K562 (cell line): ENCODE measurements at regions not wholly inside any gene's neighbourhood (a gene's known extent, or its start where the extent isn't known, plus 50 kb on each side); places are given as distances from the start of the nearest gene placed in this dataset.

ENCODE experiments used
- CAMTA2 ChIP-seq: fragments of 250-450 bp; sonication (Bioruptor Pico); conservative IDR thresholded peaks from 2 replicates; pipeline ENCODE4 v1.5.1; 2022
- FOS ChIP-seq: IDR thresholded peaks from 3 replicates; pipeline ENCODE4 v1.6.1; 2011; ENCODE audit not compliant: insufficient read length; ENCODE audit errors: extremely low read depth
- HDAC2 ChIP-seq: fragments of 450-650 bp; IDR thresholded peaks from 2 replicates; pipeline ENCODE4 v1.6.1; 2016; ENCODE audit warnings: mild to moderate bottlenecking
- HNRNPH1 ChIP-seq: fragments of 200-400 bp; formaldehyde crosslinking; optimal IDR thresholded peaks from 2 replicates; pipeline ENCODE3; 2017; ENCODE audit warnings: low read depth, mild to moderate bottlenecking, low read length, moderate library complexity
- KAT2B ChIP-seq: IDR thresholded peaks from one replicate; pipeline ENCODE4 v1.6.1; 2012; ENCODE audit warnings: low read depth, mild to moderate bottlenecking, control low read depth, inconsistent platforms, low read length, moderate library complexity
- MCM7 ChIP-seq, 2 experiments: fragments of 450-650 bp; IDR thresholded peaks; 2 replicates each; pipeline ENCODE4 v1.6.1; 2016 to 2018
- MECOM ChIP-seq: fragments of 250-450 bp; sonication (Bioruptor Pico); IDR thresholded peaks from 2 replicates; pipeline ENCODE4 v1.8.0; 2022; ENCODE audit warnings: inconsistent platforms
- MED1 ChIP-seq: sonication (generic); formaldehyde crosslinking; IDR thresholded peaks from 2 replicates; pipeline ENCODE4 v1.8.1; 2023; ENCODE audit warnings: missing genetic modification reagents, borderline replicate concordance
- NR2F6 ChIP-seq: fragments of 450-650 bp; formaldehyde crosslinking; IDR thresholded peaks from 2 replicates; pipeline ENCODE4 v1.4.0; 2020; ENCODE audit warnings: mild to moderate bottlenecking
- PHF20 ChIP-seq: fragments of 450-650 bp; IDR thresholded peaks from 2 replicates; pipeline ENCODE4 v1.6.1; 2018; ENCODE audit not compliant: partially characterized antibody
- PTTG1 ChIP-seq: fragments of 450-650 bp; IDR thresholded peaks from 2 replicates; pipeline ENCODE4 v1.6.1; 2016; ENCODE audit warnings: low read depth, mild to moderate bottlenecking, missing genetic modification characterization, missing compliant biosample characterization
- RAD51 ChIP-seq: fragments of 450-650 bp; IDR thresholded peaks from 2 replicates; pipeline ENCODE4 v1.7.1; 2016; ENCODE audit warnings: low read depth, mild to moderate bottlenecking, borderline replicate concordance
- RBM22 ChIP-seq: fragments of 200-400 bp; formaldehyde crosslinking; IDR thresholded peaks from 2 replicates; pipeline ENCODE4 v1.6.1; 2018; ENCODE audit warnings: low read length, low read depth; ENCODE audit not compliant: poor library complexity, severe bottlenecking
- RHOXF2B ChIP-seq: fragments of 250-450 bp; sonication (Bioruptor Pico); conservative IDR thresholded peaks from 2 replicates; pipeline ENCODE4 v1.5.1; 2021
- RNF2 ChIP-seq: sonication (generic); IDR thresholded peaks from 2 replicates; pipeline ENCODE4 v1.6.1; 2016
- SMARCB1 ChIP-seq: IDR thresholded peaks from 2 replicates; pipeline ENCODE4 v1.6.1; 2011; ENCODE audit warnings: improper control_type of control experiment, low read depth; ENCODE audit not compliant: insufficient read length
- STAG1 ChIP-seq: sonication (generic); formaldehyde crosslinking; IDR thresholded peaks from 2 replicates; pipeline ENCODE4 v1.5.0; 2020; ENCODE audit warnings: missing genetic modification reagents, borderline replicate concordance
- TBP ChIP-seq: optimal IDR thresholded peaks from 2 replicates; pipeline ENCODE3; 2011; ENCODE audit warnings: low read depth, low read length, improper control_type of control experiment
- ZNF175 ChIP-seq: fragments of 200-800 bp; sonication (Bioruptor generic); IDR thresholded peaks from 2 replicates; pipeline ENCODE4 v1.6.1; 2016; ENCODE audit warnings: low read depth, mild to moderate bottlenecking, missing genetic modification characterization, missing compliant biosample characterization
- ZNF24 ChIP-seq: fragments of 450-650 bp; IDR thresholded peaks from 2 replicates; pipeline ENCODE4 v1.6.1; 2016
- ZNF263 ChIP-seq: sonication (generic); formaldehyde crosslinking; IDR thresholded peaks from 2 replicates; pipeline ENCODE4 v1.8.0; 2022; ENCODE audit warnings: mild to moderate bottlenecking, missing genetic modification reagents, borderline replicate concordance
- ZNF274 ChIP-seq: IDR thresholded peaks from 2 replicates; pipeline ENCODE4 v1.6.1; 2011; ENCODE audit warnings: low read depth, mild to moderate bottlenecking, low read length, moderate library complexity, borderline replicate concordance
- ZNF764 ChIP-seq: fragments of 250-450 bp; sonication (Bioruptor Pico); IDR thresholded peaks from 2 replicates; pipeline ENCODE4 v1.4.0; 2020; ENCODE audit warnings: low read depth, mild to moderate bottlenecking, moderate library complexity
- ZNF77 ChIP-seq: fragments of 250-450 bp; sonication (Bioruptor Pico); IDR thresholded peaks from 2 replicates; pipeline ENCODE4 v1.5.0; 2020
- TF ChIP-seq, protein P1 (sequence below): fragments of 250-450 bp; sonication (Bioruptor Pico); IDR thresholded peaks from 2 replicates; pipeline ENCODE4 v1.8.0; 2022; ENCODE audit warnings: inconsistent platforms
- TF ChIP-seq, protein P2 (sequence below): sonication (generic); formaldehyde crosslinking; IDR thresholded peaks from 2 replicates; pipeline ENCODE4 v1.8.0; 2022; ENCODE audit warnings: mild to moderate bottlenecking, missing genetic modification reagents
- TF ChIP-seq, protein P3 (sequence below): fragments of 450-650 bp; formaldehyde crosslinking; IDR thresholded peaks from 2 replicates; pipeline ENCODE4 v1.4.0; 2020; ENCODE audit warnings: mild to moderate bottlenecking, moderate library complexity

DNA sequence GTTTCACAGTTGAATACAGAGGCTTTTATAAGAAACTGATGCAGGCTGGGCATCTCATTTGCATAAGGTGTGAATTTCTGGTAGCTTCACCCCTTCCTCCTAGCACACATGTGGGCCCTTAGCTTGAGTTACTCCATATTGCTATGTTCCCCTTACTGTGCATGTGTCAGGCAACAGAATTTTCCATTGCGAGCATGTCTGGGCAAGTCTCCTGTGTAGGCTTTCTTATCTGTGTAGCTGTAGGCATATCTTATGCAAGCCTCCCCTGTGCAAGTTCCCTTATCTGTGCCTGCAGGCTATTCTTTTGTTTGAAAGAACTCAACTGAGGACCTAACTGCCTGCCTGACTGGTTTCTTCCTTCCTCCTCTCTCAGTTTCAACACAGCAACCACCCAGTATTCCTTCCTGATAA, 597.4 kb upstream of the CDH5 start (continued):
- no peak for TF ChIP-seq RBM22
- TF ChIP-seq STAG1: no peak
- TF ChIP-seq TBP: no peak
- TF ChIP-seq SMARCB1: no peak
- TF ChIP-seq, protein P1, sequence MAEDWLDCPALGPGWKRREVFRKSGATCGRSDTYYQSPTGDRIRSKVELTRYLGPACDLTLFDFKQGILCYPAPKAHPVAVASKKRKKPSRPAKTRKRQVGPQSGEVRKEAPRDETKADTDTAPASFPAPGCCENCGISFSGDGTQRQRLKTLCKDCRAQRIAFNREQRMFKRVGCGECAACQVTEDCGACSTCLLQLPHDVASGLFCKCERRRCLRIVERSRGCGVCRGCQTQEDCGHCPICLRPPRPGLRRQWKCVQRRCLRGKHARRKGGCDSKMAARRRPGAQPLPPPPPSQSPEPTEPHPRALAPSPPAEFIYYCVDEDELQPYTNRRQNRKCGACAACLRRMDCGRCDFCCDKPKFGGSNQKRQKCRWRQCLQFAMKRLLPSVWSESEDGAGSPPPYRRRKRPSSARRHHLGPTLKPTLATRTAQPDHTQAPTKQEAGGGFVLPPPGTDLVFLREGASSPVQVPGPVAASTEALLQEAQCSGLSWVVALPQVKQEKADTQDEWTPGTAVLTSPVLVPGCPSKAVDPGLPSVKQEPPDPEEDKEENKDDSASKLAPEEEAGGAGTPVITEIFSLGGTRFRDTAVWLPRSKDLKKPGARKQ (CRISPR knock-in tag): peak; percentile 99
- peak; percentile 99 for TF ChIP-seq RHOXF2B (CRISPR knock-in tag)
- TF ChIP-seq, protein P2, sequence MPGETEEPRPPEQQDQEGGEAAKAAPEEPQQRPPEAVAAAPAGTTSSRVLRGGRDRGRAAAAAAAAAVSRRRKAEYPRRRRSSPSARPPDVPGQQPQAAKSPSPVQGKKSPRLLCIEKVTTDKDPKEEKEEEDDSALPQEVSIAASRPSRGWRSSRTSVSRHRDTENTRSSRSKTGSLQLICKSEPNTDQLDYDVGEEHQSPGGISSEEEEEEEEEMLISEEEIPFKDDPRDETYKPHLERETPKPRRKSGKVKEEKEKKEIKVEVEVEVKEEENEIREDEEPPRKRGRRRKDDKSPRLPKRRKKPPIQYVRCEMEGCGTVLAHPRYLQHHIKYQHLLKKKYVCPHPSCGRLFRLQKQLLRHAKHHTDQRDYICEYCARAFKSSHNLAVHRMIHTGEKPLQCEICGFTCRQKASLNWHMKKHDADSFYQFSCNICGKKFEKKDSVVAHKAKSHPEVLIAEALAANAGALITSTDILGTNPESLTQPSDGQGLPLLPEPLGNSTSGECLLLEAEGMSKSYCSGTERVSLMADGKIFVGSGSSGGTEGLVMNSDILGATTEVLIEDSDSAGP (CRISPR knock-in tag): no peak
- TF ChIP-seq KAT2B: no peak
- TF ChIP-seq PHF20: no peak
- no peak for TF ChIP-seq ZNF274
- TF ChIP-seq RAD51: 0 out of 2 replicates have a peak, but pooled peaks have one; percentile 46
- peak; percentile 60; the same call in 1 of the 2 replicates for TF ChIP-seq HDAC2
- TF ChIP-seq, protein P3, sequence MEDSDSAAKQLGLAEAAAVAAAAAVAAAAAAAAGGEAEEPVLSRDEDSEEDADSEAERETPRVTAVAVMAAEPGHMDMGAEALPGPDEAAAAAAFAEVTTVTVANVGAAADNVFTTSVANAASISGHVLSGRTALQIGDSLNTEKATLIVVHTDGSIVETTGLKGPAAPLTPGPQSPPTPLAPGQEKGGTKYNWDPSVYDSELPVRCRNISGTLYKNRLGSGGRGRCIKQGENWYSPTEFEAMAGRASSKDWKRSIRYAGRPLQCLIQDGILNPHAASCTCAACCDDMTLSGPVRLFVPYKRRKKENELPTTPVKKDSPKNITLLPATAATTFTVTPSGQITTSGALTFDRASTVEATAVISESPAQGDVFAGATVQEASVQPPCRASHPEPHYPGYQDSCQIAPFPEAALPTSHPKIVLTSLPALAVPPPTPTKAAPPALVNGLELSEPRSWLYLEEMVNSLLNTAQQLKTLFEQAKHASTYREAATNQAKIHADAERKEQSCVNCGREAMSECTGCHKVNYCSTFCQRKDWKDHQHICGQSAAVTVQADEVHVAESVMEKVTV: peak; percentile 97
- TF ChIP-seq ZNF175 (CRISPR knock-in tag): peak; percentile 98
- peak; percentile 69; the same call in 1 of the 2 replicates for TF ChIP-seq ZNF24
- TF ChIP-seq ZNF764 (CRISPR knock-in tag): peak; percentile 91
- no peak for TF ChIP-seq ZNF263
- no peak for TF ChIP-seq HNRNPH1
- TF ChIP-seq PTTG1 (tag): peak; percentile 99
- TF ChIP-seq NR2F6 (CRISPR knock-in tag): peak; percentile 100
- TF ChIP-seq CAMTA2 (CRISPR knock-in tag): peak; percentile 99
- TF ChIP-seq MED1: no peak
- TF ChIP-seq MCM7 (IDR thresholded peaks at IDR 0.05): no peak
- TF ChIP-seq MECOM: peak; percentile 100
- peak; percentile 97 for TF ChIP-seq ZNF77 (CRISPR knock-in tag)
- TF ChIP-seq RNF2: peak; percentile 58; the same call in 1 of the 2 replicates
- TF ChIP-seq FOS: no peak
